Breast epithelium (tissue), 3 donors: ENCODE measurements at regions not wholly inside any gene's neighbourhood (a gene's known extent, or its start where the extent isn't known, plus 50 kb on each side); places are given as distances from the start of the nearest gene placed in this dataset.

Source experiments
- CTCF ChIP-seq, 3 donors: fragments of 450-650 bp; IDR thresholded peaks; one replicate each; pipeline ENCODE4 v1.5.1; 2016 to 2017; ENCODE audit warnings: antibody characterized with exemption in 3 of 3, mild to moderate bottlenecking in 3 of 3, moderate library complexity in 3 of 3
- POLR2A ChIP-seq: fragments of 450-650 bp; IDR thresholded peaks from one replicate; pipeline ENCODE4 v1.6.1; 2016; ENCODE audit warnings: antibody characterized with exemption, mild to moderate bottlenecking, moderate library complexity

GRCh38 chr10:18960466-18961079, 88.0 kb upstream of the MALRD1 start:
- TF ChIP-seq CTCF (IDR thresholded peaks at IDR 0.05) (no peak), POLR2A (no peak)
